Heart right ventricle (tissue), 16 donors: ENCODE measurements at regions not wholly inside any gene's neighbourhood (a gene's known extent, or its start where the extent isn't known, plus 50 kb on each side); places are given as distances from the start of the nearest gene placed in this dataset.

Source experiments
- ATAC-seq, 8 donors: fragments of 200-7000 bp; cut with Tn5 transposase; one replicate each; pipeline ENCODE4 v1.9.1; 2020; ENCODE audit warnings: mild to moderate bottlenecking in 8 of 8, moderate library complexity in 8 of 8, moderate number of reproducible peaks in 1 of 8
- DNase-seq, 2 donors: peaks; one replicate each; pipeline ENCODE4 v3.0.0-alpha.2; 2020
- H3K27ac ChIP-seq, 10 donors: fragments of 200-600 bp; sonication (generic) in 2 of 10; one replicate each; pipeline versions ENCODE4 v1.5.0 to v1.8.0; 2020 to 2022; ENCODE audit warnings: mild to moderate bottlenecking in 3 of 10
- H3K27me3 ChIP-seq, 7 donors: fragments of 200-600 bp; one replicate each; pipeline ENCODE4 v1.8.0; 2021 to 2022; ENCODE audit warnings: mild to moderate bottlenecking in 2 of 7
- H3K36me3 ChIP-seq, 9 donors: fragments of 200-600 bp; sonication (generic) in 1 of 9; one replicate each; pipeline versions ENCODE4 v1.5.0 to v1.8.0; 2020 to 2022; ENCODE audit warnings: mild to moderate bottlenecking in 2 of 9
- H3K4me1 ChIP-seq, 9 donors: fragments of 200-600 bp; sonication (generic) in 1 of 9; one replicate each; pipeline versions ENCODE4 v1.5.0 to v1.8.0; 2020 to 2022; ENCODE audit warnings: mild to moderate bottlenecking in 4 of 9
- H3K4me3 ChIP-seq, 10 donors: fragments of 200-600 bp; sonication (generic) in 2 of 10; one replicate each; pipeline versions ENCODE4 v1.5.0 to v1.8.0; 2020 to 2022; ENCODE audit warnings: mild to moderate bottlenecking in 7 of 10, moderate library complexity in 2 of 10
- H3K9me3 ChIP-seq, 11 donors: fragments of 200-600 bp in 10 of 11; sonication (generic) in 2 of 11; one replicate each; pipeline versions ENCODE4 v1.5.0 to v1.8.0; 2013 to 2022; ENCODE audit warnings: mild to moderate bottlenecking in 2 of 11, control low read depth in 1 of 11, moderate library complexity in 1 of 11
- WGBS, 2 donors: extraction: QIAGEN DNeasy Blood & Tissue Kit; methylation state at CpG; one replicate each; pipeline ENCODE4 v1.1.7; 2013; ENCODE audit warnings: inconsistent platforms in 1 of 2; 5-methylcytosine and 5-hydroxymethylcytosine counted together
- intact Hi-C, 10 donors: fragments of 100-400 bp; cut with DNase I; formaldehyde crosslinking; loops; one replicate each; pipeline versions ENCODE4 v1.11.1 to v1.14.2; 2022
- TF ChIP-seq, protein P1 (sequence below), 9 donors: fragments of 200-600 bp; sonication (generic) in 2 of 9; IDR thresholded peaks; one replicate each; pipeline versions ENCODE4 v1.5.0 to v1.8.0; 2021 to 2022; ENCODE audit warnings: antibody characterized with exemption in 9 of 9, mild to moderate bottlenecking in 5 of 9, moderate library complexity in 1 of 9
- donor health status: Arrhythmogenic right ventricular cardiomyopathy.
- donor health status: ischemic (EF 13 %, LVEDD 7.1; RV severe dilation, severe dysfunction).
- donor health status: healthy with polysubstance abuse.
- donor health status: DM: no; HTN: yes; CAD: no.
- donor health status: DM: no; HTN: no; CAD: no.
- donor health status: ischemic (EF 25% LVEDD 6.9; RV normal size, moderate dysfunction).
- donor health status: ischemic (EF 25% LVEDD 5.7; RV mildly dilated, moderate dysfunction).
- donor health status: healthy.
- donor health status: DM: yes; HTN: yes; CAD: no.
- donor health status: Ischemic cardiomyopathy.
- donor health status: ischemic (EF 35%, LVEDD 5.7; RV mildly dilated, moderate dysfunction).
- donor health status: nonischemic (EF 11% LVEDD 7.7; RV severe dilation, severe dysfunction).
- donor health status: DM: yes; HTN: yes; CAD: no.
- donor health status: PGD.
- donor health status: ischemic (EF 29% LVEDD 5.4; RV normal size, mild dysfunction).
- donor health status: nonischemic (EF 23%, LVEDD 6.1; RV moderate dilation, normal function).

GRCh38 chr9:16248822-16249221 is 621.6 kb downstream of the BNC2 start:
- no peak for DNase-seq
- Histone ChIP-seq H3K9me3 (no peaks in the 10 kb centered on the region), H3K4me3 (no peak overlapping the region), H3K4me1 (peaks cover 0 to 15% (median 10%) of the 10 kb centered on the region in 9 donors), H3K27me3 (no peaks in the 10 kb centered on the region), H3K36me3 (no peaks in the 10 kb centered on the region), H3K27ac (no peak overlapping the region)
- intact Hi-C loops, result loop anchor here in 2 of 10 donors (10.0 kb wide), 2 partner anchors 64 to 96 kb away; no protein-coding TSS in a partner anchor
- ATAC-seq, result no peak
- WGBS, 2 donors, result 71 to 78% methylated on average over 6 of the region's 6 CpGs
- TF ChIP-seq, protein P1, sequence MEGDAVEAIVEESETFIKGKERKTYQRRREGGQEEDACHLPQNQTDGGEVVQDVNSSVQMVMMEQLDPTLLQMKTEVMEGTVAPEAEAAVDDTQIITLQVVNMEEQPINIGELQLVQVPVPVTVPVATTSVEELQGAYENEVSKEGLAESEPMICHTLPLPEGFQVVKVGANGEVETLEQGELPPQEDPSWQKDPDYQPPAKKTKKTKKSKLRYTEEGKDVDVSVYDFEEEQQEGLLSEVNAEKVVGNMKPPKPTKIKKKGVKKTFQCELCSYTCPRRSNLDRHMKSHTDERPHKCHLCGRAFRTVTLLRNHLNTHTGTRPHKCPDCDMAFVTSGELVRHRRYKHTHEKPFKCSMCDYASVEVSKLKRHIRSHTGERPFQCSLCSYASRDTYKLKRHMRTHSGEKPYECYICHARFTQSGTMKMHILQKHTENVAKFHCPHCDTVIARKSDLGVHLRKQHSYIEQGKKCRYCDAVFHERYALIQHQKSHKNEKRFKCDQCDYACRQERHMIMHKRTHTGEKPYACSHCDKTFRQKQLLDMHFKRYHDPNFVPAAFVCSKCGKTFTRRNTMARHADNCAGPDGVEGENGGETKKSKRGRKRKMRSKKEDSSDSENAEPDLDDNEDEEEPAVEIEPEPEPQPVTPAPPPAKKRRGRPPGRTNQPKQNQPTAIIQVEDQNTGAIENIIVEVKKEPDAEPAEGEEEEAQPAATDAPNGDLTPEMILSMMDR (IDR thresholded peaks at IDR 0.05), result no peak

DNA sequence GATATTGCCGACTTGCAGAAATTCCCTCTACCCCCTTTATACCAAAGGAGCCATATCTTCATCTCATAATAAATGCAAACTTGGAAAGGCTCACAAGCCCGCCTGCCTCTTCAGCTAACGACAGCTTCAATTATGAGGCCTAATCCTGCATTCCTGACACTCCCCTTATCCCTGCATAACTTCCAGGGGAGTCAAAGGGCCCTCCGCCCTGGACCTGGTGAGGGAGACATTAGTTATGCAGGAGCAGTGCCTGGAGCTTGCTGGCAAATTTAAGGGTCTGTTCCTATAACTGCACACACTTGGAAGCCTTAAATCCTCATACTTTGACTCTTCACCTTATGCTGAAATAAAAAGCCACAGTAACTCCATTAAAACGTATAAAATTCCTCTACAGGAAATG is 617.9 kb downstream of the BNC2 start:
- DNase-seq, result no peak
- no peak for ATAC-seq
- H3K27me3 ChIP-seq, result no peaks in the 10 kb centered on the region
- no peak overlapping the region for H3K27ac ChIP-seq
- TF ChIP-seq, protein P1 (IDR thresholded peaks at IDR 0.05), result no peak
- H3K4me3 ChIP-seq, result no peak overlapping the region
- H3K9me3 ChIP-seq, result no peaks in the 10 kb centered on the region
- 66 to 67% methylated on average over 5 of the region's 5 CpGs for WGBS, 2 donors
- peaks cover 0 to 10% (median 0%) of the 10 kb centered on the region in 9 donors for H3K4me1 ChIP-seq
- intact Hi-C loops, result loop anchor here in 1 of 10 donors (10.0 kb wide), 1 partner anchor 362 kb away; no protein-coding TSS in a partner anchor
- H3K36me3 ChIP-seq, result no peaks in the 10 kb centered on the region

GRCh38 chr9:16254674-16255073 is 615.8 kb downstream of the BNC2 start:
- Histone ChIP-seq H3K4me1 (no peaks in the 10 kb centered on the region), H3K36me3 (no peaks in the 10 kb centered on the region), H3K9me3 (no peaks in the 10 kb centered on the region), H3K27ac (no peak overlapping the region), H3K27me3 (no peaks in the 10 kb centered on the region), H3K4me3 (no peak overlapping the region)
- 63 to 70% methylated on average over 4 of the region's 4 CpGs for WGBS, 2 donors
- intact Hi-C loops, result loop anchor here in 1 of 10 donors (10.0 kb wide), 1 partner anchor 360 kb away; no protein-coding TSS in a partner anchor
- ATAC-seq, result no peak
- TF ChIP-seq, protein P1 (IDR thresholded peaks at IDR 0.05), result no peak
- DNase-seq, result no peak

- H3K4me3 ChIP-seq, result no peak overlapping the region
- no peak for DNase-seq
- H3K27ac ChIP-seq, result no peak overlapping the region
- H3K4me1 ChIP-seq, result no peaks in the 10 kb centered on the region
- H3K9me3 ChIP-seq, result no peaks in the 10 kb centered on the region
- no peaks in the 10 kb centered on the region for H3K36me3 ChIP-seq
- no peak for ATAC-seq
- intact Hi-C loops, result loop anchor here in 1 of 10 donors (10.0 kb wide), 1 partner anchor 360 kb away; no protein-coding TSS in a partner anchor
- TF ChIP-seq, protein P1 (IDR thresholded peaks at IDR 0.05), result no peak
- H3K27me3 ChIP-seq, result no peaks in the 10 kb centered on the region
- WGBS, 2 donors, result 77 to 86% methylated on average over 4 of the region's 4 CpGs
These were observed 615.3 kb downstream of the BNC2 start for GRCh38 chr9:16255217-16255616.
